Progenitor cell of endocrine pancreas (in vitro differentiated cells): ENCODE measurements at regions not wholly inside any gene's neighbourhood (a gene's known extent, or its start where the extent isn't known, plus 50 kb on each side); places are given as distances from the start of the nearest gene placed in this dataset.
A peak's percentile ranks its signal among the peaks of the same experiment; 100 is the strongest.

ENCODE experiments used
- DNase-seq: peaks from one replicate; pipeline ENCODE4 v3.0.0; 2021; ENCODE audit warnings: low spot score; ENCODE audit not compliant: unreplicated experiment
- H3K27ac Mint-ChIP-seq: 2 replicates; pipeline ENCODE4 v1.8.0; 2021; ENCODE audit warnings: mild to moderate bottlenecking, moderate library complexity, mixed read lengths
- H3K27me3 Mint-ChIP-seq: 2 replicates; pipeline ENCODE4 v1.8.0; 2021; ENCODE audit warnings: mixed read lengths
- H3K36me3 Mint-ChIP-seq: 2 replicates; pipeline ENCODE4 v1.8.0; 2022; ENCODE audit warnings: mixed read lengths; ENCODE audit not compliant: insufficient read depth
- H3K4me1 Mint-ChIP-seq: 2 replicates; pipeline ENCODE4 v1.8.0; 2021; ENCODE audit warnings: low read depth, mixed read lengths
- H3K4me3 Mint-ChIP-seq: 2 replicates; pipeline ENCODE4 v1.8.0; 2021; ENCODE audit warnings: low read depth, mild to moderate bottlenecking, moderate library complexity, mixed read lengths
- H3K9me3 Mint-ChIP-seq: 2 replicates; pipeline ENCODE4 v1.8.0; 2021; ENCODE audit warnings: low read depth, mixed read lengths
- TF ChIP-seq, protein P1 (sequence below): fragments of 200-600 bp; sonication (generic); IDR thresholded peaks from one replicate; pipeline ENCODE4 v1.5.0; 2021; ENCODE audit warnings: antibody characterized with exemption, mild to moderate bottlenecking; ENCODE audit not compliant: unreplicated experiment

DNA sequence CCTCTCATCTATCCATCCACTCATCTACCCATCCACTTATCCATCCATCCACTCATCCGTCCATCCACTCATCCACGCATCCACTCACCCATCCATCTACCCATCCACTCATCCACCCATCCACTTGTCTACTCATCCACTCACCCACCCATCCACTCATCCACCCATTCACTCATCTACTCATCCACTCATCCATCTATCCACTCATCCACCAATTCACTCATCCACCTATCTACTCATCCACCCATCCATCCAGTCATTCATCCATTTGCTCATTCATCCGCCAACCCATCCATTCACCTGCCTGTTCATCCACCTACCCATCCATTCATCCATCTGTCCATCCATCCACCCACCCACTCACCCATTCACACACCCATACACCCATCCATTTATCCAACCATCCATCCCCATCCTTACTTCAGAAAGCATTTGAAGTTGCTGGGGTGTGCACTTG lies 329.6 kb downstream of the SEC14L1 start:
- no peak for DNase-seq
- H3K9me3 Mint-ChIP-seq = no peaks in the 10 kb centered on the region
- peaks cover 67% of the 10 kb centered on the region for H3K4me1 Mint-ChIP-seq
- no peak overlapping the region for H3K4me3 Mint-ChIP-seq
- TF ChIP-seq, protein P1, sequence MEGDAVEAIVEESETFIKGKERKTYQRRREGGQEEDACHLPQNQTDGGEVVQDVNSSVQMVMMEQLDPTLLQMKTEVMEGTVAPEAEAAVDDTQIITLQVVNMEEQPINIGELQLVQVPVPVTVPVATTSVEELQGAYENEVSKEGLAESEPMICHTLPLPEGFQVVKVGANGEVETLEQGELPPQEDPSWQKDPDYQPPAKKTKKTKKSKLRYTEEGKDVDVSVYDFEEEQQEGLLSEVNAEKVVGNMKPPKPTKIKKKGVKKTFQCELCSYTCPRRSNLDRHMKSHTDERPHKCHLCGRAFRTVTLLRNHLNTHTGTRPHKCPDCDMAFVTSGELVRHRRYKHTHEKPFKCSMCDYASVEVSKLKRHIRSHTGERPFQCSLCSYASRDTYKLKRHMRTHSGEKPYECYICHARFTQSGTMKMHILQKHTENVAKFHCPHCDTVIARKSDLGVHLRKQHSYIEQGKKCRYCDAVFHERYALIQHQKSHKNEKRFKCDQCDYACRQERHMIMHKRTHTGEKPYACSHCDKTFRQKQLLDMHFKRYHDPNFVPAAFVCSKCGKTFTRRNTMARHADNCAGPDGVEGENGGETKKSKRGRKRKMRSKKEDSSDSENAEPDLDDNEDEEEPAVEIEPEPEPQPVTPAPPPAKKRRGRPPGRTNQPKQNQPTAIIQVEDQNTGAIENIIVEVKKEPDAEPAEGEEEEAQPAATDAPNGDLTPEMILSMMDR = no peak
- H3K27me3 Mint-ChIP-seq = no peaks in the 10 kb centered on the region
- H3K27ac Mint-ChIP-seq = peak overlapping the region; percentile 88
- peaks cover 7% of the 10 kb centered on the region for H3K36me3 Mint-ChIP-seq

DNA sequence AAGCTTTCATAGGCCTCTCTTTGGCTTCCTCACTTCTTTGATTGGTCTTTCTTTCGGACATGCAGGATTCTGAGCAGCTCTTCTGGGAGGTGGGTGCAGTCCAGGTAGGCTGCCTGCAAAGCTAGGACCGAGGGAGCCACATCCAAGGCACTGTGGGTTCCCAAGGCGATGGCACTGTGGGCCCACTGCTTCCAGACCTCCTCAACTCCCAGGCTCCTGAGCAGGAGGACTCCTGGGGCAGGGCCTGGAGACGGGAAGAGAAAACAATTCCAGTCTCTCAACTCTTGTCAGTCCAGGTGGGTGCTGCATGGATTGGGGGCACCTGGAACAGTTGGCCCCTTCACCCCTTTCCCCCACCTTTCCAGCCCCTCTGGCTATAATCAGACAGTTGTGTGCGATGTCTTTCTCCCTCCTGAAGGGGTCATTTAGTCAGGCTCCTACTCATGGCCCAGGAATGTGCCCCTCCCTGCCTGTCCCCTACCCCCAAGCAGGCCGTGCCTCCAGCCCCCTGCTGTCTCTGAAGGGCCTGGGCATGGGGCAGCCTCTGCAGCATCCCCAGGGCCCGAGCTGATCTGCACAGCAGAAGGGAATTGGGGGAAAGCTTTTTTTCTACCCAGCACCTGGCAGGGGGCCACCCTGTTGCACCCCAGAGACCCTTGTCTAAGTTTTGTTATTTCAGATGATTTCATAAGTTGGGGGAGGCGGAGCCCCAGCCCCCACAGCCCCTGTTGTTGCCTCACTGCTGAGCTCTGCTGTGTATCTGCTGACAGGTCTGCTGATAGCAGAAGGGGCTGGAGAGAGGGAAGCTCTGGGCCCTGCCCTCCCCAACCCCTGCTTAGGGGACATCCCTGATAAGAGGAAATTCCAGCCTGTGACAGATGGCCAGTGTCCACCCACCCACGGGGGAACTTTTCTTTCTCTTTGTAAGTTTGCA lies 330.3 kb downstream of the SEC14L1 start:
- DNase-seq = no peak
- TF ChIP-seq, protein P1 = no peak
- Mint-ChIP-seq H3K36me3 (peaks cover 7% of the 10 kb centered on the region), H3K9me3 (no peaks in the 10 kb centered on the region), H3K27me3 (no peaks in the 10 kb centered on the region), H3K27ac (peak overlapping the region; percentile 88), H3K4me1 (peaks cover 59% of the 10 kb centered on the region), H3K4me3 (no peak overlapping the region)

DNA sequence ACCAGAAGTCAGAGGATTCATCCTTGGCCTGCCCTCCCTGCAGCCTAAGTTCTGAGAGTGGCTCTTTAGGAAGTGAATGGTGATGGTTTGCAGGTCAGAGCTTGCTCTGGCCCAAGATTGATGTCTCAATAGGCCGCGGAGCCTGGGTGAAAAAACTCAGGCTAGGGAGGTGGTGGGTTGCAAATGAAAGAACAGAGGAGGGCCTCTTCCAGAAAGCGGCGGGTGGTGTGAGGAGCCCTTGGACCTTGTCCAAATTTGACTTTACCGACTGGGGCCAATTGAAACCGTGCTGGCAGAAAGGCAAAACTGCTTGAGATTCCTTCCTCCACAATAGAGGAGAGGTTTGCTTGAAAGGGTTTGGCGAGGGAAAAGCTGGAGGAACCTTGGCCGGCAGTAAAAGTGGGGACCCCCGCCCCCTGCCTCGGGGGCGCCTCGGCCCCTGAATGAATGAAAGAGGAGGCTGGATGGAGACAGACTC lies 331.3 kb downstream of the SEC14L1 start:
- peaks cover 7% of the 10 kb centered on the region for H3K36me3 Mint-ChIP-seq
- peak overlapping the region; percentile 51 for H3K27ac Mint-ChIP-seq
- H3K27me3 Mint-ChIP-seq = no peaks in the 10 kb centered on the region
- no peak overlapping the region for H3K4me3 Mint-ChIP-seq
- no peak for DNase-seq
- TF ChIP-seq, protein P1 = no peak
- H3K9me3 Mint-ChIP-seq = no peaks in the 10 kb centered on the region
- peaks cover 54% of the 10 kb centered on the region for H3K4me1 Mint-ChIP-seq

DNA sequence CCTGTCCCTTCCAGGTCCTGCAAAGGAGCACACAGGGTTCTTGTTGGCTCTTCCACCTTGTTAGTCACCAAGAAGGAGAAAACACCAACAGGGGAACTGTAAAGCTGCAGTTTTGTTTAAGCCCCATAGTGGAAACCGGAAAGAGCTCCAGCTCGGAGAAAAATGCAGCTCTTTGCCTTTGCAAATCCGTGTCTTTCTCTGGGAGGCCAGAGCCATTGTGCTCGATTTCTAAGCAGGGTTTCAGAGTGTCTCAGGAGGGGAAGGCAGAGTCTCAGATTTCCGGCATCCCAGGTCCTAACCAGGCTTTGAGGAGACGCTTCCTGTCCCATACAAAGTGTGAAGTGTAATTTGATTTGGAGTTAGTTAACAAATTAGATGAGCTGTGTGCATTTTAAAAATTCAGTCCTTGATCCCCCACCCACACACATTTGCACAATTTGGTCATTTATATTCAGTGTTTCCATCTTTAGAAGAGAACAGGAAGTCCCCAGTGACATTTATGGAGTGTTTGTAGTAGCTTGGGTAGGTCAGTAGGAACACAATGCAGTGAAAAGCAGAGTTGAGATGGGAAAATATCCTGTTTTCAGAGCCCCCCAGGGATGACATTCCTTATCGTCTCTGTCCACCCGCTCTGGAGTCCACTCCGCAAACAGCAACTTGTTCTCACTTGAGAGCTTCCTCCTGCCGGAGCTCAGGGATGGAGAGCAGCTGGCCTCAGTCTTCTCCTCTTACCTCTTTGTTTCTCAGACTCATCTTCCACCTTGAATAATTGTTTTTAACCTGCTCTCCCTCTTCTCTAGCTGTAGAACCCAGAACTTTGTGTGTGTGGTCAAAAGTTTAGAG lies 331.9 kb downstream of the SEC14L1 start:
- no peak for DNase-seq

More for the DNA sequence above, 331.9 kb downstream of the SEC14L1 start:
- H3K4me3 Mint-ChIP-seq = no peak overlapping the region
- H3K27me3 Mint-ChIP-seq = no peaks in the 10 kb centered on the region
- TF ChIP-seq, protein P1 = no peak
- peaks cover 61% of the 10 kb centered on the region for H3K4me1 Mint-ChIP-seq
- peaks cover 7% of the 10 kb centered on the region for H3K36me3 Mint-ChIP-seq
- no peaks in the 10 kb centered on the region for H3K9me3 Mint-ChIP-seq
- peak overlapping the region; percentile 51 for H3K27ac Mint-ChIP-seq
